GM21723 (cell line): ENCODE measurements at regions not wholly inside any gene's neighbourhood (a gene's known extent, or its start where the extent isn't known, plus 50 kb on each side); places are given as distances from the start of the nearest gene placed in this dataset.
"Not testable (repeated sequence)": the region's sequence is repeated elsewhere in the genome, so short reads cannot be mapped to it uniquely, and the experiment has no call there.

ENCODE experiments used
- ATAC-seq: cut with Tn5 transposase; IDR thresholded peaks from one replicate; pipeline ENCODE4 v1.9.1; 2021; ENCODE audit warnings: mild to moderate bottlenecking, moderate library complexity; ENCODE audit not compliant: unreplicated experiment

GRCh38 chr3:135629701-135630408 is 335.7 kb upstream of the PPP2R3A start:
- ATAC-seq: no peak

DNA sequence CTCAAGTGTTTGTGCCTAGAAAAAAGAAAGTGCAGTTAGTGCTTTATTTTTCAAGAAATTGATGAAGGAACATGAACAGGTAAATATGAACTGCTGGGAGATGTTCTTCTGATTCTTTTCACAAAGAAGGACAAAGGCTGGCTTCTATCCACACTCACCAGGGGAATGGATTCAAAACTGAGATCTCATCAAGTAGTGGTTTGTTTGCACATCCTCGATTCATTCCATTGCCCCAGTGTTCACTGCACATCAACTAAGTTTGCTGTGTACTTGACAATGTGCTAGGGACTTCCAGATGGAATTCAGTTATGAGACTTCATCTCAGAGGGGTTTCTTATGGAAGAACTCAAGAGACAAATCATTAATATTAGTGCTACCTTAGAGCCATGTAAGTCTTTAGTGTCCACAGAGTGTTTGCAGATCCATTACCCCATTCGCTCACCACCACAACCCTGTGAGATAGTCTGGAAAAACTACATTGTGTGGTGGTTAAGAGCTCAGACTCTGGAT is 332.9 kb upstream of the PPP2R3A start:
- ATAC-seq: no peak

DNA sequence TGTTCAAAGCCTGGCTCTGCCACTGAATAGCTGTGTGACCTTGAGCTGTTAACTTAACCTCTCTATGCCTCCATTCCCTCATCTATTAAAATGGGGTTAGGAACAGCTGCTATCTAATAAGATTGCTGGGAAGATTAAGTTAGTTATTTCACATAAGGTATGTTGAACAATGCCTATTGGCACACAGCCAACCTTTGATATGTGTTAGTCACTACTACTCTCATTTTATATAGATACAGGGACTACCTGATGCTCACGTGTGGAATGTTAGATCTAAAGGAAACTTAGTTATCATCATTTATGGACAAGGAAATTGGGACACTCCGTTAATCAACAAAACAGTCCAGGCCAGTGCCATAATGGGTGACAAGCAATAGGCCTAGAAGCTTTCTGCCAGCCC is 332.4 kb upstream of the PPP2R3A start:
- no peak for ATAC-seq

DNA sequence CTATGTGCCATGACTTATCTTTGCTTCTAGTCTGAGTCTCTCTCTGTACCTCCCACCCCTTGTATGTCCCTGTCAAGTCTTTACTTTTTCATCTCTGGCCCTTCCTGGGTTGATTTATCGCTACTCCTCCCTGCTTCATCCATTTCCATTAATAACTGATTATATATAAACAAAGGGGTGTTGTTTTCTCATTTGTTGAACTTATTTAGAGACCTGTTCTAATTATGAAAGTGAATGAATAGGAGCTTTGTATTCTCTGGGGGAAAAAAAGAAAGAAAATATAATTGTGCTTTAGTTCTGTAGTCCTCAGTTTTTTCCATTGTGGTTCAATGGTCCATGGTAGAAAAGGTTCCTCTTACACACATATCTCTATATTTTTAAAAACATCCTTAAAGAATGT is 328.9 kb upstream of the PPP2R3A start:
- no peak for ATAC-seq

DNA sequence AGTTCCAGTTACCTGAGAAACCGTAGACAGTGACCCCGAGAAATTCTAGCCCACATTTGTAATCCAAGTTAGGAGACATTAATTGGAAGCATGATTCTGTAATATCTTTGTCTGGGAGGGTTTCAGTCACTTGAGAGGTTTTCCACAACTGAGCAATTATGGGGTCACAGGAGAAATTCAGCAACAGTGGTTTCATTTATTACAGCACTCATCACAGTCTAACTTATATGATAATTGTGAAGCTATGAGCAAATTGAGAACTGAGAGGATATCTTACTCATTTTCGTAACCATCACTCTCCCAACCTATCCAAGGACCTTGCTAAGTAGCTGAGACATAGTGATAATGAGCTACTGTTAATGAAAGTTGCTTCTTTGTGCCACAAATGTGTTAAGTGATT is 328.5 kb upstream of the PPP2R3A start:
- no peak for ATAC-seq

GRCh38 chr3:135641761-135642160 is 323.8 kb upstream of the PPP2R3A start:
- ATAC-seq: no peak

GRCh38 chr3:135645541-135645940 is 320.0 kb upstream of the PPP2R3A start:
- ATAC-seq: no peak

- ATAC-seq: no peak
These were observed 318.7 kb upstream of the PPP2R3A start for GRCh38 chr3:135646873-135647272.

DNA sequence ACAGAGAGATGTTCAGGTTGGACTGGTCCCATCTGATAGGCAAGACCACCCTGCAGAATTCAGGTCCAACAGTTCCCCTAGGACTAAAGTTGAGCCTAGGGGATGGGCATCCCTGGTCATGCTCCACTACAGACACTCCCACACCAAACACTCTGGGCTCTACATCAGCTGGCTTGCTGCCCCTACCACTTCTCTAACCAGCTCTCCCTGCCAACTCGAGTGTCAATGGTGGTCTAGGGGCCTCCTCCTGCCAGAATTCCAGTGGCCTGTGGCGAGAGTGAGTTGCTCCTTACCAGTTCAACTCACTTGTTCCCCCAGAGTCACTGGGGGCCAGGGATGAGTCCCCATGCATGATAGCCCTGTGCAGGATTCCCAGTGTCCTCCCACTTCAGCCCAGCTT is 316.2 kb upstream of the PPP2R3A start:
- ATAC-seq: no peak

- no peak for ATAC-seq
These were observed 315.2 kb upstream of the PPP2R3A start for GRCh38 chr3:135650309-135650708.

DNA sequence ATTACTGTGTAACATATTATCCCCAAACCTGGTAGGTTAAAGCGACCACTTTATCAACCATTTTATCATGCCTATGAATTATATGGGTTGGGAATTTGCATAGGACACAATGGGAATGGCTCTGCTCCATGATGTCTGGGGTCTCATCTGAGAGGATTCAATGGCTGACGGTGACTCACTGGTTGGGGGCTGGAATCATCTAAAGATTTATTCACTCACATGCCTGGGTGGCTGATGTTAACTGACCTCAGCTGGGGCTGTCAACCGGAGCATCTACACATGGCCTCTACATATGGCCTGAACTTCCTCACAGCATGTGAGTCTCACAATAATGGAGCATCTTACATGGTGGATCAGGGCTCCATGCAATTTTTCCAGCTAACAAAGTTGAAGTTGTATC is 313.1 kb upstream of the PPP2R3A start:
- ATAC-seq: no peak

- no peak for ATAC-seq
These were observed 310.2 kb upstream of the PPP2R3A start for GRCh38 chr3:135655328-135655727.

DNA sequence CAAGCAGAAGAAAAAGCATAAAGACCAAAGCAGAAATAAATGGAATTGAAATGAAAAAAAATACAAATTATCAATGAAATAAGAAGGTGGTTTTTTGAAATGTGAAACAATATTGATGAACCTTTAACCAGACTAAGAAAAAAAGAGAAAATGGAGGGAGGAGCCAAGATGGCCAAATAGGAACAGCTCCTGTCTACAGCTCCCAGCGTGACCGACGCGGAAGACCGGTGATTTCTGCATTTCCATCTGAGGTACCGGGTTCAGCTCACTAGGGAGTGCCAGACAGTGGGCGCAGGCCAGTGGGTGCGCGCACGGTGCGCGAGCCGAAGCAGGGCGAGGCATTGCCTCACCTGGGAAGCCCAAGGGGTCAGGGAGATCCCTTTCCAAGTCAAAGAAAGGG is 307.1 kb upstream of the PPP2R3A start:
- not testable (repeated sequence) for ATAC-seq

DNA sequence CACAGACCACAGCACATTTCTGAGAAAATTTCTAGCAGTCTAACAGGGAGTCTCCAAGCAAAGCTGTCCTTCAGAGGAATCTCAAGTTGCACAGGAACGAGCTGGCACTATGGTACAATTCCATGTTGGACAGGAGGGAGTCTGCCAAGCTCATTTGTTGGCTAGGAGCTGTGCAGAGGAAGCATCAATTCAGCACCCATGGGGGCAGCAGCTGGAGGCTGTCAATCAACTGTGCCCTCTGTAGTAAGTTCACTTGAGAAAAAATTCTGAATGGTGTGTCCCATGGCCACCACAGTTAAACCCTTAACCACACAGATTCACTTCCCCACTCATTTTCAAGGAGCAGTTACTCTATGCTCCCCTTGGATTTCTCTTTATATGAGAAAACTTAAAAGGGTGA is 298.5 kb upstream of the PPP2R3A start:
- ATAC-seq: no peak

- no peak for ATAC-seq
These were observed 291.0 kb upstream of the PPP2R3A start for GRCh38 chr3:135674508-135674907.

DNA sequence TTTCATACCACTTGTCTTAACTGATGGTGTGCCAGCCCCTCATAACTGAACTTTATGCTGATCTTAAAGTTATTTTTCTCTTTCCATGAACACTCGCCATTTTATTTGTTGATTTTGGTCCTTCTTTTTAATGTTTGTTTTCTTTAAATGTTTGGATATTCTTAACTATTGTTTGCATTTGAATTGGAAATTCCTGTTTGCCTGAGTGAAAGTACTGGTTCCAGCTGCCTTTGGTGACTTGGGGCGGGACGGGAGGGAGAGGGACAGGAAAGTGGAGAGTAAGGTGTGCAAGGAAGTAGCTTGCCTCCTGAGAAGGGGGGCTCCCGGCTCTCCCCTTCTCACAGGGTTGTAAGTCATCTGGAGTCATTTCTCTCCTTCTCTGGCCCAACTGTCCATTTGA is 287.1 kb upstream of the PPP2R3A start:
- no peak for ATAC-seq

DNA sequence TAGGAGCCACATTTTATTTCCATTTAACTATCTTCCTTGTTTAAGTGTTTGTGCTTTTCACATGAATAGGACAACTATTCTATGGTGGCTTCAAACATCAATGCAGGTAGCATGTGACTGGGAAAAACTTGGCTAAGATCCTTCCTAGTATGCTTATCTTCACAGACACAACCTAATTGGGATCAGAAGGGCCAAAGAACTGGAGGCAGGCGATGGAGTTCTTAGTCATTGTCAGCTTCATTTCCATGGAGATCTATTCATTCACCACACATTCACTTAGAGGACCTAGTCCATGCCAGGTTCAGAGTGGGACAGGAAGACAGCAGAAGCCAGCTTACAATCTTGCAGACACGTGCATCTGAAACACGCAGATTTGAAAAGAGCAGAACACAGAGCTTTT is 277.5 kb upstream of the PPP2R3A start:
- no peak for ATAC-seq

GRCh38 chr3:135690664-135691063 is 274.9 kb upstream of the PPP2R3A start:
- ATAC-seq: no peak

DNA sequence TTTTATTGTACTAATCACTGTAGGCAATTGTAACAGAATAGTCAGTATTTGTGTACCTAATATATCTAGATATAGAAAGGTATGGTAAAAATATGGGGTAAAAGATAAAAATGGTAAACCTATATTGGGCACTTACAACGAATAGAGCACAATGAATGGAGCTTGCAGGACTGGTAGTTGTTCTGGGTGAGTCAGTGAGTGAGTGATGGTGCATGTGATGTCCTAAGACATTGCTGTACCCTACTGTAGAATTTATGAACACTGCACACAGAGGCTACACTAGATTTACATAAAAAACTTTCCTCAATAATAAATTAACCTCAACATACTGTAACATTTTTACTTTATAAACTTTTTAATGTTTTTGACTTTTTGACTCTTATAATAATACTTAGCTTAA is 274.3 kb upstream of the PPP2R3A start:
- ATAC-seq: no peak

GRCh38 chr3:135694142-135694541 is 271.4 kb upstream of the PPP2R3A start:
- ATAC-seq: no peak

GRCh38 chr3:135699741-135700140 is 265.8 kb upstream of the PPP2R3A start:
- no peak for ATAC-seq

GRCh38 chr3:135706758-135707375 is 258.7 kb upstream of the PPP2R3A start:
- ATAC-seq: no peak

DNA sequence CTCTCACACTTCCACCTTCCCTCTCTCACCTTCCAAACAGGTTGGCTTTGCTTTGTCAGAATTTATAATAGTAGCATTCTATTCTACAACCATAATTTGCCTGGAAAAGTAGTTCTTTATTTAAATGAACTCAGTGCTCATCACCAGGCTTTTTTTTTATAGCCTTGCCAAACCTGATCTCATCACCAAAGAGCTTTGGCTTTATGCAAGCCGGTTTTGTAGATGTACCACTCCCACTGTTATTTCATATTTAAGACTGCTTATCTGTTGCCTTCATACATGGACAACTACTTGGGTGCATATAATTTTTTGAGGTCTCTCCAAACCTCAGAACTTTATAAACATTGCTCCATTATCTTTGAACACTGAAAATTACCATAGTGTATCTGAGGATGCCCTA is 246.1 kb upstream of the PPP2R3A start:
- no peak for ATAC-seq
